ENCODE measurements at regions not wholly inside any gene's neighbourhood (a gene's known extent, or its start where the extent isn't known, plus 50 kb on each side); places are given as distances from the start of the nearest gene placed in this dataset.

GRCh38 chr12:83630526-83630925, 943.8 kb downstream of the TMTC2 start:
- Histone ChIP-seq H3K27me3 (ENCODE audit: control insufficient read depth in 4 of 4, insufficient read depth in 4 of 4, low read length in 3 of 4) (no peaks in the 10 kb centered on the region), H3K27ac (ENCODE audit: low read depth in 1 of 2, low read length in 2 of 2) (no peak overlapping the region), H3K4me1 (ENCODE audit: control insufficient read depth in 4 of 4, insufficient read depth in 4 of 4, low read length in 3 of 4) (no peaks in the 10 kb centered on the region), H3K4me3 (ENCODE audit: low read depth in 1 of 3, low read length in 3 of 3) (no peak overlapping the region), H3K9ac (ENCODE audit: low read depth in 1 of 2, low read length in 2 of 2) (no peak overlapping the region), H3K36me3 (ENCODE audit: control insufficient read depth in 4 of 4, insufficient read depth in 3 of 4, low read depth in 1 of 4, low read length in 3 of 4) (no peaks in the 10 kb centered on the region), H3K9me3 (ENCODE audit: control insufficient read depth in 4 of 4, low read length in 3 of 4) (no peaks in the 10 kb centered on the region)
- DNase-seq (ENCODE audit: low spot score), result no peak
- TF ChIP-seq TAF1 (conservative IDR thresholded peaks at IDR 0.05), result no peak
- no peak for TF ChIP-seq JUND (IDR thresholded peaks at IDR 0.05)
- no peak for TF ChIP-seq MAX (IDR thresholded peaks at IDR 0.05)
- no peak for TF ChIP-seq SP1 (IDR thresholded peaks at IDR 0.05)
- TF ChIP-seq GABPA (IDR thresholded peaks at IDR 0.05 in 1 of 2, conservative IDR thresholded peaks at IDR 0.05 in 1 of 2), result no peak
- no peak for TF ChIP-seq FOXA1 (IDR thresholded peaks at IDR 0.05)
- 94% methylated on average over 1 of the region's 1 CpG for WGBS

GRCh38 chr12:83629931-83630330, 943.2 kb downstream of the TMTC2 start:
- TF ChIP-seq SP1 (IDR thresholded peaks at IDR 0.05) (no peak), JUND (IDR thresholded peaks at IDR 0.05) (no peak), FOXA1 (IDR thresholded peaks at IDR 0.05) (no peak), NR2F2 (IDR thresholded peaks at IDR 0.05) (no peak), YY1 (IDR thresholded peaks at IDR 0.05) (no peak), HNF4G (IDR thresholded peaks at IDR 0.05) (no peak), TAF1 (conservative IDR thresholded peaks at IDR 0.05) (no peak), FOXA2 (IDR thresholded peaks at IDR 0.05) (no peak), GABPA (IDR thresholded peaks at IDR 0.05 in 1 of 2, conservative IDR thresholded peaks at IDR 0.05 in 1 of 2) (no peak), ATF3 (IDR thresholded peaks at IDR 0.05) (no peak), EGR1 (IDR thresholded peaks at IDR 0.05; ENCODE audit: low read depth in 2 of 2) (no peak), HNF4A (conservative IDR thresholded peaks at IDR 0.05) (no peak)
- TF ChIP-seq, protein P1, sequence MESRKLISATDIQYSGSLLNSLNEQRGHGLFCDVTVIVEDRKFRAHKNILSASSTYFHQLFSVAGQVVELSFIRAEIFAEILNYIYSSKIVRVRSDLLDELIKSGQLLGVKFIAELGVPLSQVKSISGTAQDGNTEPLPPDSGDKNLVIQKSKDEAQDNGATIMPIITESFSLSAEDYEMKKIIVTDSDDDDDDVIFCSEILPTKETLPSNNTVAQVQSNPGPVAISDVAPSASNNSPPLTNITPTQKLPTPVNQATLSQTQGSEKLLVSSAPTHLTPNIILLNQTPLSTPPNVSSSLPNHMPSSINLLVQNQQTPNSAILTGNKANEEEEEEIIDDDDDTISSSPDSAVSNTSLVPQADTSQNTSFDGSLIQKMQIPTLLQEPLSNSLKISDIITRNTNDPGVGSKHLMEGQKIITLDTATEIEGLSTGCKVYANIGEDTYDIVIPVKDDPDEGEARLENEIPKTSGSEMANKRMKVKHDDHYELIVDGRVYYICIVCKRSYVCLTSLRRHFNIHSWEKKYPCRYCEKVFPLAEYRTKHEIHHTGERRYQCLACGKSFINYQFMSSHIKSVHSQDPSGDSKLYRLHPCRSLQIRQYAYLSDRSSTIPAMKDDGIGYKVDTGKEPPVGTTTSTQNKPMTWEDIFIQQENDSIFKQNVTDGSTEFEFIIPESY (IDR thresholded peaks at IDR 0.05), result no peak
- TF ChIP-seq, protein P2, sequence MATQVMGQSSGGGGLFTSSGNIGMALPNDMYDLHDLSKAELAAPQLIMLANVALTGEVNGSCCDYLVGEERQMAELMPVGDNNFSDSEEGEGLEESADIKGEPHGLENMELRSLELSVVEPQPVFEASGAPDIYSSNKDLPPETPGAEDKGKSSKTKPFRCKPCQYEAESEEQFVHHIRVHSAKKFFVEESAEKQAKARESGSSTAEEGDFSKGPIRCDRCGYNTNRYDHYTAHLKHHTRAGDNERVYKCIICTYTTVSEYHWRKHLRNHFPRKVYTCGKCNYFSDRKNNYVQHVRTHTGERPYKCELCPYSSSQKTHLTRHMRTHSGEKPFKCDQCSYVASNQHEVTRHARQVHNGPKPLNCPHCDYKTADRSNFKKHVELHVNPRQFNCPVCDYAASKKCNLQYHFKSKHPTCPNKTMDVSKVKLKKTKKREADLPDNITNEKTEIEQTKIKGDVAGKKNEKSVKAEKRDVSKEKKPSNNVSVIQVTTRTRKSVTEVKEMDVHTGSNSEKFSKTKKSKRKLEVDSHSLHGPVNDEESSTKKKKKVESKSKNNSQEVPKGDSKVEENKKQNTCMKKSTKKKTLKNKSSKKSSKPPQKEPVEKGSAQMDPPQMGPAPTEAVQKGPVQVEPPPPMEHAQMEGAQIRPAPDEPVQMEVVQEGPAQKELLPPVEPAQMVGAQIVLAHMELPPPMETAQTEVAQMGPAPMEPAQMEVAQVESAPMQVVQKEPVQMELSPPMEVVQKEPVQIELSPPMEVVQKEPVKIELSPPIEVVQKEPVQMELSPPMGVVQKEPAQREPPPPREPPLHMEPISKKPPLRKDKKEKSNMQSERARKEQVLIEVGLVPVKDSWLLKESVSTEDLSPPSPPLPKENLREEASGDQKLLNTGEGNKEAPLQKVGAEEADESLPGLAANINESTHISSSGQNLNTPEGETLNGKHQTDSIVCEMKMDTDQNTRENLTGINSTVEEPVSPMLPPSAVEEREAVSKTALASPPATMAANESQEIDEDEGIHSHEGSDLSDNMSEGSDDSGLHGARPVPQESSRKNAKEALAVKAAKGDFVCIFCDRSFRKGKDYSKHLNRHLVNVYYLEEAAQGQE (IDR thresholded peaks at IDR 0.05), result no peak
- H3K4me1 ChIP-seq (ENCODE audit: control insufficient read depth in 4 of 4, insufficient read depth in 4 of 4, low read length in 3 of 4), result no peaks in the 10 kb centered on the region
- no peak overlapping the region for H3K4me3 ChIP-seq (ENCODE audit: low read depth in 1 of 3, low read length in 3 of 3)
- no peak for DNase-seq (ENCODE audit: low spot score)
- H3K9ac ChIP-seq (ENCODE audit: low read depth in 1 of 2, low read length in 2 of 2), result no peak overlapping the region
- H3K27me3 ChIP-seq (ENCODE audit: control insufficient read depth in 4 of 4, insufficient read depth in 4 of 4, low read length in 3 of 4), result no peaks in the 10 kb centered on the region
- H3K27ac ChIP-seq (ENCODE audit: low read depth in 1 of 2, low read length in 2 of 2), result no peak overlapping the region
- no peaks in the 10 kb centered on the region for H3K9me3 ChIP-seq (ENCODE audit: control insufficient read depth in 4 of 4, low read length in 3 of 4)
- no peaks in the 10 kb centered on the region for H3K36me3 ChIP-seq (ENCODE audit: control insufficient read depth in 4 of 4, insufficient read depth in 3 of 4, low read depth in 1 of 4, low read length in 3 of 4)
- 74% methylated on average over 3 of the region's 3 CpGs for WGBS
